SK-N-SH treated with all-trans-retinoic acid at 6 μM for 48 hours (cell line): ENCODE measurements at regions not wholly inside any gene's neighbourhood (a gene's known extent, or its start where the extent isn't known, plus 50 kb on each side); places are given as distances from the start of the nearest gene placed in this dataset.

Source experiments
- ARNTL ChIP-seq: fragments of 450-650 bp; formaldehyde crosslinking; IDR thresholded peaks from 2 replicates; pipeline ENCODE4 v1.5.0; 2020; ENCODE audit warnings: low read depth, mild to moderate bottlenecking, moderate library complexity, borderline replicate concordance
- CSDC2 ChIP-seq: fragments of 250-450 bp; sonication (Bioruptor Pico); IDR thresholded peaks from 2 replicates; pipeline ENCODE4 v1.5.0; 2020; ENCODE audit warnings: mild to moderate bottlenecking, moderate library complexity
- GLIS3 ChIP-seq: fragments of 250-450 bp; sonication (Bioruptor Pico); IDR thresholded peaks from 2 replicates; pipeline ENCODE4 v1.5.0; 2020; ENCODE audit warnings: mild to moderate bottlenecking, moderate library complexity
- ISL1 ChIP-seq: fragments of 250-450 bp; sonication (Bioruptor Pico); IDR thresholded peaks from 2 replicates; pipeline ENCODE4 v2.1.2; 2022; ENCODE audit warnings: mild to moderate bottlenecking, moderate library complexity
- RARB ChIP-seq: fragments of 250-450 bp; sonication (Bioruptor Pico); IDR thresholded peaks from 2 replicates; pipeline ENCODE4 v1.8.0; 2021; ENCODE audit warnings: mild to moderate bottlenecking, moderate library complexity
- SNAI2 ChIP-seq: fragments of 250-450 bp; sonication (Bioruptor Pico); IDR thresholded peaks from 2 replicates; pipeline ENCODE4 v1.5.0; 2020; ENCODE audit warnings: mild to moderate bottlenecking, moderate library complexity
- TCF4 ChIP-seq: fragments of 250-450 bp; sonication (Bioruptor Pico); IDR thresholded peaks from 2 replicates; pipeline ENCODE4 v1.8.0; 2021; ENCODE audit warnings: mild to moderate bottlenecking, moderate library complexity, borderline replicate concordance
- TOX ChIP-seq: fragments of 250-450 bp; sonication (Bioruptor Pico); IDR thresholded peaks from 2 replicates; pipeline ENCODE4 v1.8.0; 2021; ENCODE audit warnings: mild to moderate bottlenecking, moderate library complexity, borderline replicate concordance
- ZC3H10 ChIP-seq: fragments of 250-450 bp; sonication (Bioruptor Pico); IDR thresholded peaks from 2 replicates; pipeline ENCODE4 v1.5.1; 2021; ENCODE audit warnings: mild to moderate bottlenecking, moderate library complexity
- ZFP3 ChIP-seq: fragments of 250-450 bp; sonication (Bioruptor Pico); IDR thresholded peaks from 2 replicates; pipeline ENCODE4 v1.5.0; 2020; ENCODE audit warnings: mild to moderate bottlenecking, moderate library complexity
- ZNF8 ChIP-seq: fragments of 450-650 bp; formaldehyde crosslinking; IDR thresholded peaks from 2 replicates; pipeline ENCODE4 v1.5.0; 2020; ENCODE audit warnings: mild to moderate bottlenecking, moderate library complexity
- TF ChIP-seq, protein P1 (sequence below): fragments of 250-450 bp; sonication (Bioruptor Pico); IDR thresholded peaks from 2 replicates; pipeline ENCODE4 v1.5.1; 2020; ENCODE audit warnings: low read depth, mild to moderate bottlenecking, moderate library complexity
- TF ChIP-seq, protein P2 (sequence below): fragments of 250-450 bp; sonication (Bioruptor Pico); IDR thresholded peaks from 2 replicates; pipeline ENCODE4 v1.8.0; 2021; ENCODE audit warnings: low read depth, mild to moderate bottlenecking, moderate library complexity, borderline replicate concordance
- TF ChIP-seq, protein P3 (sequence below): fragments of 250-450 bp; sonication (Bioruptor Pico); IDR thresholded peaks from 2 replicates; pipeline ENCODE4 v1.8.0; 2020; ENCODE audit warnings: mild to moderate bottlenecking, moderate library complexity, borderline replicate concordance

DNA sequence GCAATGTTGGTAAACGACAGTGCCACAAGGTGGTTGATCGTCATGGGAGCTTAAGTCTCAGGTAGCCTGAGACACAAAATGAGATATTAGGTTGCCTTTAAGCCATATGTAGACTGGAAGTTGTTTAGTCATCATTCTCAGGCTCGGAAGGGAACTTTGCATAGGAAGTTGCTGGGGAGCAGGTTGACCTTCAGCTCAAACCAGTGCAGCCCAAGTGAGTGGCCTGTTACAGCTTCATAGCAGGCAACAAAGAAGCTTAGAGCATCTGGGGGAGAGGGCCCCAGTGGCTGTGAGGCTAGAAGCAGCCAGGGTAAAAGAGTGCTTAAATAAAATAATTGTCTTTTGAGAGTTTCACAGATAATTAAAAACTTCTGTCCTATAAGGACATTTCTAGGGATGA lies 404.0 kb downstream of the GUCY1A2 start:
- no peak for TF ChIP-seq ARNTL (CRISPR knock-in tag)
- TF ChIP-seq ZFP3 (CRISPR knock-in tag) = no peak
- no peak for TF ChIP-seq TOX
- TF ChIP-seq CSDC2 (CRISPR knock-in tag) = no peak
- TF ChIP-seq RARB = no peak
- no peak for TF ChIP-seq ISL1 (CRISPR knock-in tag)
- TF ChIP-seq, protein P1, sequence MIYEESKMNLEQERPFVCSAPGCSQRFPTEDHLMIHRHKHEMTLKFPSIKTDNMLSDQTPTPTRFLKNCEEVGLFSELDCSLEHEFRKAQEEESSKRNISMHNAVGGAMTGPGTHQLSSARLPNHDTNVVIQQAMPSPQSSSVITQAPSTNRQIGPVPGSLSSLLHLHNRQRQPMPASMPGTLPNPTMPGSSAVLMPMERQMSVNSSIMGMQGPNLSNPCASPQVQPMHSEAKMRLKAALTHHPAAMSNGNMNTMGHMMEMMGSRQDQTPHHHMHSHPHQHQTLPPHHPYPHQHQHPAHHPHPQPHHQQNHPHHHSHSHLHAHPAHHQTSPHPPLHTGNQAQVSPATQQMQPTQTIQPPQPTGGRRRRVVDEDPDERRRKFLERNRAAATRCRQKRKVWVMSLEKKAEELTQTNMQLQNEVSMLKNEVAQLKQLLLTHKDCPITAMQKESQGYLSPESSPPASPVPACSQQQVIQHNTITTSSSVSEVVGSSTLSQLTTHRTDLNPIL = no peak
- TF ChIP-seq GLIS3 = no peak
- no peak for TF ChIP-seq SNAI2
- TF ChIP-seq, protein P2, sequence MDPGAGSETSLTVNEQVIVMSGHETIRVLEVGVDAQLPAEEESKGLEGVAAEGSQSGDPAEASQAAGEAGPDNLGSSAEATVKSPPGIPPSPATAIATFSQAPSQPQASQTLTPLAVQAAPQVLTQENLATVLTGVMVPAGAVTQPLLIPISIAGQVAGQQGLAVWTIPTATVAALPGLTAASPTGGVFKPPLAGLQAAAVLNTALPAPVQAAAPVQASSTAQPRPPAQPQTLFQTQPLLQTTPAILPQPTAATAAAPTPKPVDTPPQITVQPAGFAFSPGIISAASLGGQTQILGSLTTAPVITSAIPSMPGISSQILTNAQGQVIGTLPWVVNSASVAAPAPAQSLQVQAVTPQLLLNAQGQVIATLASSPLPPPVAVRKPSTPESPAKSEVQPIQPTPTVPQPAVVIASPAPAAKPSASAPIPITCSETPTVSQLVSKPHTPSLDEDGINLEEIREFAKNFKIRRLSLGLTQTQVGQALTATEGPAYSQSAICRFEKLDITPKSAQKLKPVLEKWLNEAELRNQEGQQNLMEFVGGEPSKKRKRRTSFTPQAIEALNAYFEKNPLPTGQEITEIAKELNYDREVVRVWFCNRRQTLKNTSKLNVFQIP (CRISPR knock-in tag) = no peak
- no peak for TF ChIP-seq TCF4 (CRISPR knock-in tag)
- TF ChIP-seq, protein P3, sequence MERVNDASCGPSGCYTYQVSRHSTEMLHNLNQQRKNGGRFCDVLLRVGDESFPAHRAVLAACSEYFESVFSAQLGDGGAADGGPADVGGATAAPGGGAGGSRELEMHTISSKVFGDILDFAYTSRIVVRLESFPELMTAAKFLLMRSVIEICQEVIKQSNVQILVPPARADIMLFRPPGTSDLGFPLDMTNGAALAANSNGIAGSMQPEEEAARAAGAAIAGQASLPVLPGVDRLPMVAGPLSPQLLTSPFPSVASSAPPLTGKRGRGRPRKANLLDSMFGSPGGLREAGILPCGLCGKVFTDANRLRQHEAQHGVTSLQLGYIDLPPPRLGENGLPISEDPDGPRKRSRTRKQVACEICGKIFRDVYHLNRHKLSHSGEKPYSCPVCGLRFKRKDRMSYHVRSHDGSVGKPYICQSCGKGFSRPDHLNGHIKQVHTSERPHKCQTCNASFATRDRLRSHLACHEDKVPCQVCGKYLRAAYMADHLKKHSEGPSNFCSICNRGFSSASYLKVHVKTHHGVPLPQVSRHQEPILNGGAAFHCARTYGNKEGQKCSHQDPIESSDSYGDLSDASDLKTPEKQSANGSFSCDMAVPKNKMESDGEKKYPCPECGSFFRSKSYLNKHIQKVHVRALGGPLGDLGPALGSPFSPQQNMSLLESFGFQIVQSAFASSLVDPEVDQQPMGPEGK = no peak
- no peak for TF ChIP-seq ZNF8
- TF ChIP-seq ZC3H10 (CRISPR knock-in tag) = no peak
